Fibroblast of pulmonary artery (primary cell): ENCODE measurements at regions not wholly inside any gene's neighbourhood (a gene's known extent, or its start where the extent isn't known, plus 50 kb on each side); places are given as distances from the start of the nearest gene placed in this dataset.

Source experiments
- DNase-seq: peaks from one replicate; pipeline ENCODE4 v3.0.0-alpha.2; 2010; ENCODE audit warnings: low read depth
- H3K4me3 ChIP-seq: replicated peaks from 2 replicates; pipeline ENCODE4 v1.5.1; 2011; ENCODE audit warnings: low read depth, mild to moderate bottlenecking, control low read depth, low read length, moderate library complexity
- CTCF ChIP-seq: IDR thresholded peaks from 2 replicates; pipeline ENCODE4 v1.5.1; 2011; ENCODE audit warnings: mild to moderate bottlenecking, control low read depth, low read length, inconsistent platforms; ENCODE audit errors: missing control alignments

DNA sequence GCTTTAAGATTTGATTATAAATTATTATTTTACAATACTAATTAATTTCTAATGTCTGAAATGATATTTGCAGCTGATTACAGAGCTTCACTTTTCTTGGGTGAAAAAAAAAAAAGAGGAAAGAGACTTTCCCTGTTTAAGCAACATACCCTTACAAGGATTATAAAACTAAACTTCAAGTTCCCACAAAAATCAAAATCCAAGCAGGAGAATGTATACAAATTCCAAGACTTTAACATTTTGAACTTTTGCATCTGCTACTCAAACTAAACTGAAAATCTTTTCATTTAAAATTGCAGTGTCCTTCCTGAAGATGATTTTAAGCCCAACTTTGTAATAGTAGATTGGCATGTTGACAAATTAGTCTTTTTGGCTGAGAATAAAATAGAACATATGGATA lies 742.4 kb upstream of the INTU start:
- TF ChIP-seq CTCF: no peak
- no peak for DNase-seq
- H3K4me3 ChIP-seq: no peak overlapping the region

DNA sequence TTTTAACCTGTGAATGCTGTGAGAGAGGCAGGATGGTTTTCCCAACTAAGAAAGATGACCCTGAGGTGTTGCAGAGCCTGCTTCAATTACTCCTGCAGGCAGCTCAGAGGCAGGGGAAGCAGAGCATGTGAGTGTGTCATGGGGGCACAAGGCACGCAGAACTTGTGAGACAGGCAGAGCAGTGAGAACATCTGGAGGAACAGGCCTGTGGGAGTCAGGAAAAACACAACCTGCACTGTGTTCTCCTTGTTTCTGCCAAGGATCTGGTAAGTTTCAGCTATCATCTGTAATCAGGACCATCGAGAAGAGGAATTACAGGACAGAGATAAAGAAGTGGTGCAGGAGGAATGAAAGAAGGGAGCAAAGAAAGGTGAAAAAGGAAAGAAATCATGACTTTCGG lies 741.8 kb upstream of the INTU start:
- no peak for DNase-seq
- no peak for TF ChIP-seq CTCF

DNA sequence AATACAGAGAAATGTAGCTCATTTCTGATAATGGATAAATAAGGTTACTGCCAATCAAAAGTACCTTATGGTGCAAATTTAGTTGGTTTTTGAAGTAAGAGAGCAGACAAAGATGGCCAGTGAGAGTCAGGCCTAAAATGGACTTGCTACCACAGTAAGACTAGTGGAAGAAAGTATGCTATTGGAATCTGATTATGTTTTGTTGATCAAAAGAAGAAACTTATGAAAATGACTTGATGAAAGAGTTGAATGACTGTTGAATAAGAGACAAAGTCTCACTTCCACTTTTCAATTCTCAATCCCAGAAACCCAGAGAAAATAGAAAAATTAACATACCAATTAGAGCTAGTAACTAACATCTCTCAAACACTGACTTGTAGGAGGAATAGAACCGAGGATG lies 737.8 kb upstream of the INTU start:
- no peak for TF ChIP-seq CTCF
- no peak overlapping the region for H3K4me3 ChIP-seq
- no peak for DNase-seq

More for the DNA sequence above, 741.8 kb upstream of the INTU start:
- H3K4me3 ChIP-seq: no peak overlapping the region

GRCh38 chr4:126895988-126896570 lies 736.7 kb upstream of the INTU start:
- DNase-seq: no peak
- TF ChIP-seq CTCF: no peak
- no peak overlapping the region for H3K4me3 ChIP-seq

DNA sequence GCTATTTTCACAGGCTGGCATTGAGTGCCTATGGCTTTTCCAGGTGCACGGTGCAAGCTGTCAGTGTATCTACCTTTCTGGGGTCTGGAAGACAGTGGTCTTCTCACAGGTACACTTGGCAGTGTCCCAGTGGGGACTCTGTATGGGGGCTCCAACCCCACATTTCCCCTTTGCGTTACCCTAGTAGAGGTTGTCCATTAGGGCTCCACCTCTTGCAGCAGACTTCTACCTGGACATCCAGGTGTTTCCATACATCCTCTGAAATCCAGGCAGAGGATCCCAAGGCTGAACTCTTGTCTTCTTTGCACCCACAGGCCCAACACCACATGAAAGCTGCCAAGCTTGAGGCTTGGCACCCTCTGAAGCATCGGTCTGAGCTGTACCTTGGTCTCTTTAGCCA lies 735.7 kb upstream of the INTU start:
- no peak overlapping the region for H3K4me3 ChIP-seq
- TF ChIP-seq CTCF: no peak
- DNase-seq: no peak

GRCh38 chr4:126898815-126899214 lies 733.9 kb upstream of the INTU start:
- no peak overlapping the region for H3K4me3 ChIP-seq
- DNase-seq: no peak
- no peak for TF ChIP-seq CTCF

DNA sequence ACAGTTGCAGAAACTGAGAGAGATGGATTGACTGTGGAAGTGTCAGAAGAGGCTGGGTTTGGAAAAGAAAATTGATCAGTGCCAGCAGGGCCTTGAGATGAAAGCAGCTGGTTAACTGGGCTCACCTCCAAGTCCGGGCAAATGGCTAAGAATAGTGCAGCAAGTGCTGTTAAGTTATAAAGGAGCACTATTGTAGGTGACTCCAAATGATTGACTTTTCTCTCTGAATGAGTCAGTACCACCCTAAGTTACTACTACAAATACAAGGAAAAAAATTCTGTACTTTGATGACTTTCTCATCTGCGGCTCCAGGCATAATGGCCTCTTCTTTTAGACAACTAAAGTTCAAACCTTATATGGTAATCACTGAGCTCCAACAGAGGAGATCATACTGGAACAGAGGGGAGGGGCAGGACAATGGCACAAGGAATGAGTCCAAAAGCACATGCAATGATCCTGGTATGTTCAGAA lies 733.4 kb upstream of the INTU start:
- peak; percentile 80 for DNase-seq
- no peak for TF ChIP-seq CTCF
- no peak overlapping the region for H3K4me3 ChIP-seq
